WTC11 (cell line): ENCODE measurements at regions not wholly inside any gene's neighbourhood (a gene's known extent, or its start where the extent isn't known, plus 50 kb on each side); places are given as distances from the start of the nearest gene placed in this dataset.

ENCODE experiments used
- ATAC-seq: fragments of 200-7000 bp; cut with Tn5 transposase; 2 replicates; pipeline ENCODE4 v1.10.0; 2021; ENCODE audit warnings: mild to moderate bottlenecking, moderate library complexity
- CTCF ChIA-PET: fragments of 300-600 bp; sonication (Branson Sonifier 250); formaldehyde crosslinking; loops from one replicate; lab custom pipeline; 2021; ENCODE audit warnings: antibody characterized with exemption; lab: Charles Lee
- POLR2A ChIA-PET: fragments of 350-600 bp; sonication (Branson Sonifier 250); formaldehyde crosslinking; loops from one replicate; lab custom pipeline; 2021; ENCODE audit warnings: antibody characterized with exemption; lab: Charles Lee
- DNase-seq: peaks from one replicate; pipeline ENCODE4 v3.0.0; 2021; ENCODE audit warnings: low spot score
- H3K27ac Mint-ChIP-seq: 2 replicates; pipeline ENCODE4 v1.8.0; 2021; ENCODE audit warnings: mixed read lengths
- H3K27me3 Mint-ChIP-seq: 2 replicates; pipeline ENCODE4 v1.8.0; 2021; ENCODE audit warnings: low read depth, mild to moderate bottlenecking, moderate library complexity, mixed read lengths
- H3K36me3 Mint-ChIP-seq: 2 replicates; pipeline ENCODE4 v1.8.0; 2021; ENCODE audit warnings: mixed read lengths
- H3K4me1 Mint-ChIP-seq: 2 replicates; pipeline ENCODE4 v1.8.0; 2022; ENCODE audit warnings: mixed read lengths
- H3K4me3 Mint-ChIP-seq: 2 replicates; pipeline ENCODE4 v1.8.0; 2021; ENCODE audit warnings: mild to moderate bottlenecking, moderate library complexity, mixed read lengths
- H3K9me3 Mint-ChIP-seq: 2 replicates; pipeline ENCODE4 v1.8.0; 2021; ENCODE audit warnings: mixed read lengths
- ATF2 ChIP-seq: sonication (generic); formaldehyde crosslinking; IDR thresholded peaks from 2 replicates; pipeline ENCODE4 v1.8.1; 2022; ENCODE audit warnings: low read depth, missing genetic modification reagents, borderline replicate concordance
- ATF6 ChIP-seq: sonication (generic); formaldehyde crosslinking; IDR thresholded peaks from 2 replicates; pipeline ENCODE4 v1.8.1; 2023; ENCODE audit warnings: mild to moderate bottlenecking, missing genetic modification reagents
- CTCF ChIP-seq: fragments of 200-600 bp; IDR thresholded peaks from 2 replicates; pipeline ENCODE4 v1.8.0; 2022; ENCODE audit warnings: antibody characterized with exemption
- ELF4 ChIP-seq: sonication (generic); formaldehyde crosslinking; IDR thresholded peaks from 2 replicates; pipeline ENCODE4 v1.8.1; 2022; ENCODE audit warnings: low read depth, mild to moderate bottlenecking, moderate library complexity, missing genetic modification reagents
- ERG ChIP-seq: fragments of 250-450 bp; sonication (Bioruptor Pico); IDR thresholded peaks from 2 replicates; pipeline ENCODE4 v1.8.0; 2021; ENCODE audit warnings: mild to moderate bottlenecking
- ESRRA ChIP-seq: sonication (generic); formaldehyde crosslinking; IDR thresholded peaks from 2 replicates; pipeline ENCODE4 v1.8.1; 2022; ENCODE audit warnings: mild to moderate bottlenecking, missing genetic modification reagents, borderline replicate concordance
- FOXJ3 ChIP-seq: sonication (generic); formaldehyde crosslinking; IDR thresholded peaks from 2 replicates; pipeline ENCODE4 v1.9.0; 2021; ENCODE audit warnings: missing genetic modification reagents, mild to moderate bottlenecking, borderline replicate concordance
- GABPB1 ChIP-seq: sonication (generic); formaldehyde crosslinking; IDR thresholded peaks from 2 replicates; pipeline ENCODE4 v1.8.1; 2023; ENCODE audit warnings: mild to moderate bottlenecking, missing genetic modification reagents
- GRHL2 ChIP-seq: fragments of 250-450 bp; sonication (Bioruptor Pico); IDR thresholded peaks from 2 replicates; pipeline ENCODE4 v1.8.0; 2022; ENCODE audit warnings: mild to moderate bottlenecking, moderate library complexity; ENCODE audit not compliant: insufficient replicate concordance, severe bottlenecking
- IRF2 ChIP-seq: sonication (generic); formaldehyde crosslinking; IDR thresholded peaks from 2 replicates; pipeline ENCODE4 v1.8.0; 2022; ENCODE audit warnings: low read depth, missing genetic modification reagents, borderline replicate concordance
- MLX ChIP-seq: sonication (generic); formaldehyde crosslinking; IDR thresholded peaks from 2 replicates; pipeline ENCODE4 v1.8.1; 2023; ENCODE audit warnings: mild to moderate bottlenecking, missing genetic modification reagents, moderate library complexity
- NR2C2 ChIP-seq: sonication (generic); formaldehyde crosslinking; IDR thresholded peaks from 2 replicates; pipeline ENCODE4 v1.8.0; 2022; ENCODE audit warnings: mild to moderate bottlenecking, missing genetic modification reagents
- OVOL2 ChIP-seq: fragments of 250-450 bp; sonication (Bioruptor Pico); IDR thresholded peaks from 2 replicates; pipeline ENCODE4 v1.9.0; 2021; ENCODE audit warnings: mild to moderate bottlenecking, borderline replicate concordance
- PREB ChIP-seq: sonication (generic); formaldehyde crosslinking; IDR thresholded peaks from 2 replicates; pipeline ENCODE4 v1.8.1; 2022; ENCODE audit warnings: mild to moderate bottlenecking, missing genetic modification reagents, moderate library complexity, borderline replicate concordance
- TCF7 ChIP-seq: sonication (generic); formaldehyde crosslinking; IDR thresholded peaks from 2 replicates; pipeline ENCODE4 v1.8.0; 2022; ENCODE audit warnings: mild to moderate bottlenecking, low read depth, missing genetic modification reagents, moderate library complexity
- TEAD1 ChIP-seq: sonication (generic); formaldehyde crosslinking; IDR thresholded peaks from 2 replicates; pipeline ENCODE4 v1.8.0; 2022; ENCODE audit warnings: mild to moderate bottlenecking, missing genetic modification reagents
- USF1 ChIP-seq: sonication (generic); formaldehyde crosslinking; IDR thresholded peaks from 2 replicates; pipeline ENCODE4 v1.8.0; 2022; ENCODE audit warnings: mild to moderate bottlenecking, missing genetic modification reagents
- ZNF512 ChIP-seq: sonication (generic); formaldehyde crosslinking; IDR thresholded peaks from 2 replicates; pipeline ENCODE4 v1.8.1; 2022; ENCODE audit warnings: missing genetic modification reagents, borderline replicate concordance

GRCh38 chr12:34393086-34393820 is 371.0 kb downstream of the ALG10 start:
- Mint-ChIP-seq H3K4me1 (no peaks in the 10 kb centered on the region), H3K36me3 (peaks cover 69% of the 10 kb centered on the region), H3K4me3 (no peak overlapping the region), H3K9me3 (peaks cover 48% of the 10 kb centered on the region)
- ATAC-seq (no peak), DNase-seq (no peak)
- ChIA-PET POLR2A (no interaction called here), CTCF (no interaction called here)
- TF ChIP-seq FOXJ3 (CRISPR knock-in tag), result no peak
- no peak for TF ChIP-seq GABPB1 (CRISPR knock-in tag)
- no peak for TF ChIP-seq PREB (CRISPR knock-in tag)
- no peak for TF ChIP-seq ZNF512 (CRISPR knock-in tag)
- TF ChIP-seq OVOL2 (CRISPR knock-in tag), result no peak
- TF ChIP-seq GRHL2 (CRISPR knock-in tag), result no peak
- no peak for TF ChIP-seq ELF4 (CRISPR knock-in tag)
- no peak for TF ChIP-seq NR2C2 (CRISPR knock-in tag)
- TF ChIP-seq ATF6 (CRISPR knock-in tag), result no peak
- TF ChIP-seq TEAD1 (CRISPR knock-in tag), result no peak
- TF ChIP-seq, all 79 proteins: peak for 0
- Mint-ChIP-seq H3K27me3 (peaks cover under 1% of the 10 kb centered on the region), H3K27ac (no peak overlapping the region)

GRCh38 chr12:34393821-34394150 is 371.5 kb downstream of the ALG10 start:
- Mint-ChIP-seq H3K27me3 (no peaks in the 10 kb centered on the region; the same call in none of the 2 replicates), H3K4me3 (no peak overlapping the region), H3K27ac (no peak overlapping the region), H3K4me1 (no peaks in the 10 kb centered on the region), H3K9me3 (peaks cover 48% of the 10 kb centered on the region), H3K36me3 (peaks cover 67% of the 10 kb centered on the region)
- ATAC-seq, result no peak
- TF ChIP-seq ERG (CRISPR knock-in tag), result no peak
- TF ChIP-seq ATF6 (CRISPR knock-in tag), result no peak
- TF ChIP-seq IRF2 (CRISPR knock-in tag), result no peak
- no peak for TF ChIP-seq ELF4 (CRISPR knock-in tag)
- TF ChIP-seq ESRRA, result no peak
- no peak for TF ChIP-seq CTCF
- TF ChIP-seq ATF2, result no peak
- TF ChIP-seq TCF7 (CRISPR knock-in tag), result no peak
- no peak for TF ChIP-seq MLX (CRISPR knock-in tag)
- TF ChIP-seq USF1, result no peak
- DNase-seq, result no peak
- ChIA-PET POLR2A (no interaction called here), CTCF (no interaction called here)
